GM12872 (cell line): ENCODE measurements at regions not wholly inside any gene's neighbourhood (a gene's known extent, or its start where the extent isn't known, plus 50 kb on each side); places are given as distances from the start of the nearest gene placed in this dataset.

ENCODE experiments used
- CTCF ChIP-seq: IDR thresholded peaks from 3 replicates; pipeline ENCODE4 v1.5.1; 2011; ENCODE audit warnings: low read depth, mild to moderate bottlenecking, low read length, moderate library complexity; ENCODE audit not compliant: insufficient read depth

- TF ChIP-seq CTCF, result no peak
Observed at GRCh38 chr5:143972068-143972467, 160.1 kb downstream of the HMHB1 start.

- TF ChIP-seq CTCF, result no peak
Observed at GRCh38 chr5:143976055-143976454, 164.1 kb downstream of the HMHB1 start.

- no peak for TF ChIP-seq CTCF
Observed at GRCh38 chr5:143977891-143978461, 166.0 kb downstream of the HMHB1 start.

- TF ChIP-seq CTCF, result no peak
Observed at GRCh38 chr5:143979044-143979690, 167.2 kb downstream of the HMHB1 start.

GRCh38 chr5:143980506-143980905 is 168.5 kb downstream of the HMHB1 start:
- TF ChIP-seq CTCF, result no peak

- no peak for TF ChIP-seq CTCF
Observed at GRCh38 chr5:143985832-143986515, 174.0 kb downstream of the HMHB1 start.

- no peak for TF ChIP-seq CTCF
Observed at GRCh38 chr5:143986516-143987212, 174.7 kb downstream of the HMHB1 start.
